ENCODE measurements at regions not wholly inside any gene's neighbourhood (a gene's known extent, or its start where the extent isn't known, plus 50 kb on each side); places are given as distances from the start of the nearest gene placed in this dataset.
"Not testable (repeated sequence)": the region's sequence is repeated elsewhere in the genome, so short reads cannot be mapped to it uniquely, and the experiment has no call there.

GRCh38 chr4:49236474-49236873, 250.4 kb downstream of the CWH43 start:
- not testable (repeated sequence) for TF ChIP-seq ZNF124 (CRISPR knock-in tag; IDR thresholded peaks at IDR 0.05); HDAC1 (CRISPR knock-in tag; IDR thresholded peaks at IDR 0.05); FOSL2 (CRISPR knock-in tag; IDR thresholded peaks at IDR 0.05); U2AF2 (IDR thresholded peaks at IDR 0.05; ENCODE audit: low read depth, low read length)
